ENCODE measurements at regions not wholly inside any gene's neighbourhood (a gene's known extent, or its start where the extent isn't known, plus 50 kb on each side); places are given as distances from the start of the nearest gene placed in this dataset.

DNA sequence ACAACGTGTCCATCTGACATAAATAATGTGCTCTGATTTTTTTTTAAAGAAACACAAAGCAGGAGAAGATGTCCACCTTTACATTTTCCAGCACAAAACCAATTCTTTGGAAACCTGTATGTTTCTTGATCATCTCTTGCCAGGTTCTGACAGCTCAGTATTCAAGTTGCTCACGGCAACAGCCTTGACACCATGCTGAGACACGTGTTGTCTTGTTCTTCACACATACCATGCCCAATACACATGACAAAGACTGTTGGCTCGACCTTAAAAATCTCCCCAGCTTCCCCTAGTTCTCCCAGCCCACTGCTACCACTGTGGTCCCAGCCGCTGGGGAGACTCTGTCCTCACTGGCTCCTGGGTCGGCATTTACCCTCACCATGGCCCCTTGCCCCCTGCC is 518.9 kb downstream of the PREX1 start:
- Histone ChIP-seq H3K4me3 (ENCODE audit: low read length) (no peak overlapping the region), H3K9me3 (ENCODE audit: control insufficient read depth, insufficient read depth, low read length) (no peaks in the 10 kb centered on the region), H3K36me3 (ENCODE audit: control insufficient read depth, low read length) (no peaks in the 10 kb centered on the region), H3K27me3 (ENCODE audit: control insufficient read depth, low read length) (peaks cover 2% of the 10 kb centered on the region; the same call in 1 of the 2 replicates), H3K79me2 (ENCODE audit: control insufficient read depth, low read length) (no peaks in the 10 kb centered on the region), H4K20me1 (ENCODE audit: control insufficient read depth, insufficient read depth, low read depth, low read length) (no peaks in the 10 kb centered on the region), H3F3A (ENCODE audit: control insufficient read depth, insufficient read depth) (no peaks in the 10 kb centered on the region), H3K4me1 (ENCODE audit: control insufficient read depth, low read length) (no peaks in the 10 kb centered on the region), H3K27ac (ENCODE audit: low read depth, low read length) (no peak overlapping the region), H3K4me2 (ENCODE audit: low read length) (no peak overlapping the region), H3K9me2 (replicated peaks; ENCODE audit: control insufficient read depth, low read length) (no peaks in the 10 kb centered on the region)
- TF ChIP-seq EZH2phosphoT487 (IDR thresholded peaks at IDR 0.05; ENCODE audit: borderline replicate concordance, low read length), result no peak
- TF ChIP-seq, protein P1, sequence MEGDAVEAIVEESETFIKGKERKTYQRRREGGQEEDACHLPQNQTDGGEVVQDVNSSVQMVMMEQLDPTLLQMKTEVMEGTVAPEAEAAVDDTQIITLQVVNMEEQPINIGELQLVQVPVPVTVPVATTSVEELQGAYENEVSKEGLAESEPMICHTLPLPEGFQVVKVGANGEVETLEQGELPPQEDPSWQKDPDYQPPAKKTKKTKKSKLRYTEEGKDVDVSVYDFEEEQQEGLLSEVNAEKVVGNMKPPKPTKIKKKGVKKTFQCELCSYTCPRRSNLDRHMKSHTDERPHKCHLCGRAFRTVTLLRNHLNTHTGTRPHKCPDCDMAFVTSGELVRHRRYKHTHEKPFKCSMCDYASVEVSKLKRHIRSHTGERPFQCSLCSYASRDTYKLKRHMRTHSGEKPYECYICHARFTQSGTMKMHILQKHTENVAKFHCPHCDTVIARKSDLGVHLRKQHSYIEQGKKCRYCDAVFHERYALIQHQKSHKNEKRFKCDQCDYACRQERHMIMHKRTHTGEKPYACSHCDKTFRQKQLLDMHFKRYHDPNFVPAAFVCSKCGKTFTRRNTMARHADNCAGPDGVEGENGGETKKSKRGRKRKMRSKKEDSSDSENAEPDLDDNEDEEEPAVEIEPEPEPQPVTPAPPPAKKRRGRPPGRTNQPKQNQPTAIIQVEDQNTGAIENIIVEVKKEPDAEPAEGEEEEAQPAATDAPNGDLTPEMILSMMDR (IDR thresholded peaks at IDR 0.05; ENCODE audit: low read depth, low read length, poor library complexity, severe bottlenecking), result no peak

DNA sequence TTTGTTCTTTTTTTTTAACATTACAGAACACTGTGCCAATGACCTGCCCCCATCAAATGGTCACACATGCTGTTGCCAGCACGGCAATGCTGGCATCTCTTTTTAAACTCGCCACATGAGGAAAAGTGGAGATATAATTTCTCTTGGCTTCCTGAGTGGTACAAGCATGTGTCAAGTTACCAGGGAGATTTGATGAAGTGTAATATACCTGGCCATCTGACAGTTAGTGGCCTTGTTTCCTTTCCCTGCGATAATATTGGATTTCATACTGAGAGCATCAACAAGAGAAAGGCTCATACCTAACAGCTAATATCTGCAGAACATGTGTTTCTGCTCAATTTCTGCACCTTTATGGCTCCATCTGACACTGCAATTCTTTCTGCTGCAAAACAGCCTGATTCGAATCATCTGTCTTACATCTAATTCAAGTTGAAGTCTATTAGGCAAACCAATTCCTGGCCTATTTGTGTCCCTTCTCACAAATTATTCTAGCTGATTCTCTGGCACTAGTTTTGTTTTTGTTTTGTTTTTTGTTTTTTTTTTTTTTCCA is 519.5 kb downstream of the PREX1 start:
- no peak overlapping the region for H3K4me2 ChIP-seq (ENCODE audit: low read length)
- TF ChIP-seq, protein P1 (IDR thresholded peaks at IDR 0.05; ENCODE audit: low read depth, low read length, poor library complexity, severe bottlenecking), result no peak
- TF ChIP-seq EZH2phosphoT487 (IDR thresholded peaks at IDR 0.05; ENCODE audit: borderline replicate concordance, low read length), result no peak
- no peaks in the 10 kb centered on the region for H4K20me1 ChIP-seq (ENCODE audit: control insufficient read depth, insufficient read depth, low read depth, low read length)
- H3K9me2 ChIP-seq (replicated peaks; ENCODE audit: control insufficient read depth, low read length), result no peaks in the 10 kb centered on the region
- no peaks in the 10 kb centered on the region for H3K4me1 ChIP-seq (ENCODE audit: control insufficient read depth, low read length)
- H3K36me3 ChIP-seq (ENCODE audit: control insufficient read depth, low read length), result no peaks in the 10 kb centered on the region
- H3K27me3 ChIP-seq (ENCODE audit: control insufficient read depth, low read length), result peaks cover 2% of the 10 kb centered on the region; the same call in 1 of the 2 replicates
- no peak overlapping the region for H3K27ac ChIP-seq (ENCODE audit: low read depth, low read length)
- no peak overlapping the region for H3K4me3 ChIP-seq (ENCODE audit: low read length)
- no peaks in the 10 kb centered on the region for H3K9me3 ChIP-seq (ENCODE audit: control insufficient read depth, insufficient read depth, low read length)
- H3K79me2 ChIP-seq (ENCODE audit: control insufficient read depth, low read length), result no peaks in the 10 kb centered on the region
- H3F3A ChIP-seq (ENCODE audit: control insufficient read depth, insufficient read depth), result no peaks in the 10 kb centered on the region

DNA sequence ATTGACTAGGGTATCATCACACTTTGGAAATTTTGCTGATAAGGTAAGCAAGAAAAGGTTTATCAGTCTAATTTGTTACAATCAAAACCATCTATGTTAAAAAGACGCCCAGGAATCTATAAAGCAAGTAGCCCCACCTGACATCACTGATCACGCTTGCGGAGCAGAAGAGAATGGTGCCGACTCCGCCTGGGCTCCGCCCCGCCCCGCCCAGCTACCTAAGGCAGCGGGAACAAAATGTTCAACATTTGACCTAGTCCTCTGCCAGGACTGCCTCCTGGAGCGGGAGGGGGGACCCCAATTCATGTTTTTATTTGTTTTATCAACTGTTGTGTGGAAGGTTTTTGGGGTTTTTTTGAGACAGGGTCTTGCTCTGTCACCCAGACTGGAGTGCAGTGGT is 520.5 kb downstream of the PREX1 start:
- no peaks in the 10 kb centered on the region for H3K4me1 ChIP-seq (ENCODE audit: control insufficient read depth, low read length)
- H3K79me2 ChIP-seq (ENCODE audit: control insufficient read depth, low read length), result no peaks in the 10 kb centered on the region
- H3K9me3 ChIP-seq (ENCODE audit: control insufficient read depth, insufficient read depth, low read length), result no peaks in the 10 kb centered on the region
- TF ChIP-seq, protein P1 (IDR thresholded peaks at IDR 0.05; ENCODE audit: low read depth, low read length, poor library complexity, severe bottlenecking), result no peak
- TF ChIP-seq EZH2phosphoT487 (IDR thresholded peaks at IDR 0.05; ENCODE audit: borderline replicate concordance, low read length), result no peak
- H3K4me3 ChIP-seq (ENCODE audit: low read length), result no peak overlapping the region
- no peak overlapping the region for H3K4me2 ChIP-seq (ENCODE audit: low read length)
- H3K9me2 ChIP-seq (replicated peaks; ENCODE audit: control insufficient read depth, low read length), result no peaks in the 10 kb centered on the region
- peaks cover 2% of the 10 kb centered on the region; the same call in 1 of the 2 replicates for H3K27me3 ChIP-seq (ENCODE audit: control insufficient read depth, low read length)
- no peaks in the 10 kb centered on the region for H4K20me1 ChIP-seq (ENCODE audit: control insufficient read depth, insufficient read depth, low read depth, low read length)
- no peak overlapping the region for H3K27ac ChIP-seq (ENCODE audit: low read depth, low read length)
- H3K36me3 ChIP-seq (ENCODE audit: control insufficient read depth, low read length), result no peaks in the 10 kb centered on the region
- no peaks in the 10 kb centered on the region for H3F3A ChIP-seq (ENCODE audit: control insufficient read depth, insufficient read depth)
